Adrenal gland (tissue), 5 donors: ENCODE measurements at regions not wholly inside any gene's neighbourhood (a gene's known extent, or its start where the extent isn't known, plus 50 kb on each side); places are given as distances from the start of the nearest gene placed in this dataset.

Experiments used
- POLR2A ChIP-seq, 2 donors: fragments of 450-650 bp; IDR thresholded peaks; one replicate each; pipeline ENCODE4 v1.6.1; 2017; ENCODE audit warnings: antibody characterized with exemption in 2 of 2, mild to moderate bottlenecking in 2 of 2, moderate library complexity in 1 of 2
- TF ChIP-seq, protein P1 (sequence below), 6 experiments: fragments of 450-650 bp in 4 of 6; fragments of 200-600 bp in 2 of 6; sonication (generic) in 1 of 6; IDR thresholded peaks; 1 replicate in 5 of 6; 2 replicates in 1 of 6; pipeline versions ENCODE4 v1.5.1 to v1.8.0; 2016 to 2021; ENCODE audit warnings: antibody characterized with exemption in 6 of 6, mild to moderate bottlenecking in 2 of 6, moderate library complexity in 1 of 6
- donor health status: DM: no; HTN: no; CAD: no.

DNA sequence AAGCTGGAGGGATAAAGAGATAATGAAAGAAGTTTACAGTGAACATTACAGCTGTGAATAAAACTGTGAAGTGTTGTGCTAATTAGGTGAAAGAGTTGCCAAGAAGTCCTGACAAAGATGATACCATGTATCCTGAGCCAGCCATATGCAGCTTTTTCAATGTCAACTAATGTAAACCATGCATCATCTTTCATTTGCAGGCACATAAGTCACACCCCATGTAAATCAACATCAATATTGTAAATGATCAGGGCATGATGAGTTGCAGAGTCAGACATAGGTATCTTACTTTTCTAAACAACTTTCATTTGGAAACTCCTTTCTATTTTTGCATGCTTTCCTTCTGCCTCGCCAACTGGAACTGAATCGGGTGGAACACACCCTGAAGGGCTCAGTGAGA is 569.1 kb downstream of the TBC1D4 start:
- TF ChIP-seq, protein P1, sequence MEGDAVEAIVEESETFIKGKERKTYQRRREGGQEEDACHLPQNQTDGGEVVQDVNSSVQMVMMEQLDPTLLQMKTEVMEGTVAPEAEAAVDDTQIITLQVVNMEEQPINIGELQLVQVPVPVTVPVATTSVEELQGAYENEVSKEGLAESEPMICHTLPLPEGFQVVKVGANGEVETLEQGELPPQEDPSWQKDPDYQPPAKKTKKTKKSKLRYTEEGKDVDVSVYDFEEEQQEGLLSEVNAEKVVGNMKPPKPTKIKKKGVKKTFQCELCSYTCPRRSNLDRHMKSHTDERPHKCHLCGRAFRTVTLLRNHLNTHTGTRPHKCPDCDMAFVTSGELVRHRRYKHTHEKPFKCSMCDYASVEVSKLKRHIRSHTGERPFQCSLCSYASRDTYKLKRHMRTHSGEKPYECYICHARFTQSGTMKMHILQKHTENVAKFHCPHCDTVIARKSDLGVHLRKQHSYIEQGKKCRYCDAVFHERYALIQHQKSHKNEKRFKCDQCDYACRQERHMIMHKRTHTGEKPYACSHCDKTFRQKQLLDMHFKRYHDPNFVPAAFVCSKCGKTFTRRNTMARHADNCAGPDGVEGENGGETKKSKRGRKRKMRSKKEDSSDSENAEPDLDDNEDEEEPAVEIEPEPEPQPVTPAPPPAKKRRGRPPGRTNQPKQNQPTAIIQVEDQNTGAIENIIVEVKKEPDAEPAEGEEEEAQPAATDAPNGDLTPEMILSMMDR (IDR thresholded peaks at IDR 0.05): no peak
- TF ChIP-seq POLR2A (IDR thresholded peaks at IDR 0.05): no peak
